ENCODE measurements at regions not wholly inside any gene's neighbourhood (a gene's known extent, or its start where the extent isn't known, plus 50 kb on each side); places are given as distances from the start of the nearest gene placed in this dataset.

- no peak overlapping the region for H3K4me3 ChIP-seq (ENCODE audit: low read depth, low read length)
- ChIA-PET CTCF (no interaction called here), POLR2A (no interaction called here)
- DNase-seq (ENCODE audit: low read depth, low spot score), result no peak
- no peak for TF ChIP-seq CTCF (IDR thresholded peaks at IDR 0.05; ENCODE audit: insufficient read depth, low read length, missing control alignments)
These were observed 187.9 kb downstream of the SEC23A start for GRCh38 chr14:38915125-38915524.

- no peak for TF ChIP-seq CTCF (IDR thresholded peaks at IDR 0.05; ENCODE audit: insufficient read depth, low read length, missing control alignments)
- H3K4me3 ChIP-seq (ENCODE audit: low read depth, low read length), result no peak overlapping the region
- POLR2A ChIA-PET, result no interaction called here
- no peak for DNase-seq (ENCODE audit: low read depth, low spot score)
- CTCF ChIA-PET, result interaction anchor here (1.5 kb wide), 1 partner anchor 106 kb away, joined by 4 read pairs; no protein-coding TSS in a partner anchor
These were observed 192.9 kb downstream of the SEC23A start for GRCh38 chr14:38910092-38910491.

DNA sequence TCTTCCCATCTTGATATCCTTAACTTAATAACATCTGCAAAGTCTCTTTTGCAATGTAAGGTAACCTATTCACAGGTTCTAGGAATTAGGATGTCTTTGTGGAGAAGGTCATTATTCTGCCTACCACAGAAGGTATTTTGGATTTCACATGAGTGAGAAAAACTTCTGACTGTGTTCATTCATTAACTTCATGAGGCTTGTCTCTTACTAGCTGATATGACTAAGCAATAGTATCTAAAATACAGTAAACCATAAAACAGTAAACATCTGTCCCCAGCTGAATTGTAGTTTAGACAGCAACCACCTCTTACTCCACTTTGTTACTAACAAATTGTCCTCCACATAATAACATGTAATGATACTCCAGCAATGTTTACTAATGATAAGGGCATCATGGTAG is 198.1 kb downstream of the SEC23A start:
- ChIA-PET POLR2A (no interaction called here), CTCF (interaction anchor here (2.4 kb wide), 1 partner anchor 110 kb away, joined by 7 read pairs; no protein-coding TSS in a partner anchor)
- DNase-seq (ENCODE audit: low read depth, low spot score), result no peak
- no peak for TF ChIP-seq CTCF (IDR thresholded peaks at IDR 0.05; ENCODE audit: insufficient read depth, low read length, missing control alignments)
- no peak overlapping the region for H3K4me3 ChIP-seq (ENCODE audit: low read depth, low read length)

GRCh38 chr14:38901791-38902190 is 201.2 kb downstream of the SEC23A start:
- DNase-seq (ENCODE audit: low read depth, low spot score), result no peak
- CTCF ChIA-PET, result interaction anchor here (1.0 kb wide), 1 partner anchor 34 kb away, joined by 3 read pairs; no protein-coding TSS in a partner anchor
- TF ChIP-seq CTCF (IDR thresholded peaks at IDR 0.05; ENCODE audit: insufficient read depth, low read length, missing control alignments), result no peak
- POLR2A ChIA-PET, result no interaction called here
- H3K4me3 ChIP-seq (ENCODE audit: low read depth, low read length), result no peak overlapping the region

- POLR2A ChIA-PET, result no interaction called here
- H3K4me3 ChIP-seq (ENCODE audit: low read depth, low read length), result no peak overlapping the region
- no peak for TF ChIP-seq CTCF (IDR thresholded peaks at IDR 0.05; ENCODE audit: insufficient read depth, low read length, missing control alignments)
- CTCF ChIA-PET, result interaction anchor here (1.0 kb wide), 1 partner anchor 33 kb away, joined by 3 read pairs; no protein-coding TSS in a partner anchor
- DNase-seq (ENCODE audit: low read depth, low spot score), result no peak
These were observed 202.1 kb downstream of the SEC23A start for GRCh38 chr14:38900887-38901286.

GRCh38 chr14:38887696-38888095 is 215.3 kb downstream of the SEC23A start:
- DNase-seq (ENCODE audit: low read depth, low spot score), result no peak
- CTCF ChIA-PET, result no interaction called here

More at GRCh38 chr14:38887696-38888095, 215.3 kb downstream of the SEC23A start:
- POLR2A ChIA-PET, result no interaction called here
- no peak overlapping the region for H3K4me3 ChIP-seq (ENCODE audit: low read depth, low read length)
- TF ChIP-seq CTCF (IDR thresholded peaks at IDR 0.05; ENCODE audit: insufficient read depth, low read length, missing control alignments), result no peak
